Astrocyte (in vitro differentiated cells and primary cell): ENCODE measurements at regions not wholly inside any gene's neighbourhood (a gene's known extent, or its start where the extent isn't known, plus 50 kb on each side); places are given as distances from the start of the nearest gene placed in this dataset.

Experiments
- EZH2 ChIP-seq: IDR thresholded peaks from 2 replicates; pipeline ENCODE4 v1.6.1; 2012; ENCODE audit warnings: mild to moderate bottlenecking, low read length, inconsistent platforms; ENCODE audit not compliant: insufficient read depth
- TF ChIP-seq, protein P1 (sequence below): IDR thresholded peaks from 2 replicates; pipeline ENCODE4 v1.5.1; 2011; ENCODE audit warnings: low read depth, mild to moderate bottlenecking, inconsistent platforms, low read length, moderate library complexity; ENCODE audit not compliant: insufficient read depth

DNA sequence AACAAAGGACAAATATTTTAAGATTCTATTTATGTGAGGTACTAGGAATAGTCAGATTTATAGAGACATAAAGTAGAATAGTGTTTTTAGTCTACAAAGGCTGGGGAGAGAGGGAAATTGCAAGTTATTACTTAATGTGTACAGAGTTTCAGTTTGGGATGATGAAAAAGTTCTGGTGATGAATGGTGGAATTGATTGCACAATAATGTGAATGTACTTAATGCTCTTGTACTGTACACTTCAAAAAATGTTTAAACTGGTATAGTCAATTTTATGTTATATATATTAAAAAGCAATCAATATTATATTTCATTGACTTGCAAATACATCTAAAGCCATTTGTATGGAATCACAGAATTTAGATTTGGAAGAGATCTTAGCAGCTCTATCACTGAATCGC, 213.4 kb downstream of the PPP1R3A start:
- TF ChIP-seq, protein P1, sequence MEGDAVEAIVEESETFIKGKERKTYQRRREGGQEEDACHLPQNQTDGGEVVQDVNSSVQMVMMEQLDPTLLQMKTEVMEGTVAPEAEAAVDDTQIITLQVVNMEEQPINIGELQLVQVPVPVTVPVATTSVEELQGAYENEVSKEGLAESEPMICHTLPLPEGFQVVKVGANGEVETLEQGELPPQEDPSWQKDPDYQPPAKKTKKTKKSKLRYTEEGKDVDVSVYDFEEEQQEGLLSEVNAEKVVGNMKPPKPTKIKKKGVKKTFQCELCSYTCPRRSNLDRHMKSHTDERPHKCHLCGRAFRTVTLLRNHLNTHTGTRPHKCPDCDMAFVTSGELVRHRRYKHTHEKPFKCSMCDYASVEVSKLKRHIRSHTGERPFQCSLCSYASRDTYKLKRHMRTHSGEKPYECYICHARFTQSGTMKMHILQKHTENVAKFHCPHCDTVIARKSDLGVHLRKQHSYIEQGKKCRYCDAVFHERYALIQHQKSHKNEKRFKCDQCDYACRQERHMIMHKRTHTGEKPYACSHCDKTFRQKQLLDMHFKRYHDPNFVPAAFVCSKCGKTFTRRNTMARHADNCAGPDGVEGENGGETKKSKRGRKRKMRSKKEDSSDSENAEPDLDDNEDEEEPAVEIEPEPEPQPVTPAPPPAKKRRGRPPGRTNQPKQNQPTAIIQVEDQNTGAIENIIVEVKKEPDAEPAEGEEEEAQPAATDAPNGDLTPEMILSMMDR = no peak
- TF ChIP-seq EZH2 = no peak
